ENCODE measurements at regions not wholly inside any gene's neighbourhood (a gene's known extent, or its start where the extent isn't known, plus 50 kb on each side); places are given as distances from the start of the nearest gene placed in this dataset.

GRCh38 chr2:7182525-7182924 is 265.3 kb downstream of the RNF144A start:
- Histone ChIP-seq H3K79me2 (ENCODE audit: control insufficient read depth, insufficient read depth, low read length, poor library complexity) (no peaks in the 10 kb centered on the region), H4K12ac (ENCODE audit: low read depth, low read length) (no peak overlapping the region), H3K27ac (ENCODE audit: low read depth, low read length) (no peak overlapping the region), H2AK5ac (ENCODE audit: low read length) (no peak overlapping the region), H3K4ac (ENCODE audit: low read depth, low read length) (no peak overlapping the region), H3K18ac (ENCODE audit: low read length) (no peak overlapping the region), H3K9me3 (ENCODE audit: insufficient read depth, low read depth, low read length) (no peaks in the 10 kb centered on the region), H2BK120ac (ENCODE audit: insufficient read depth, low read length, poor library complexity) (no peak overlapping the region), H3K4me3 (ENCODE audit: low read depth, low read length) (no peak overlapping the region), H4K8ac (ENCODE audit: low read depth, low read length) (no peak overlapping the region), H3K9ac (ENCODE audit: low read length) (no peak overlapping the region), H3K14ac (ENCODE audit: low read length) (no peak overlapping the region), H4K91ac (ENCODE audit: low read depth, low read length) (no peak overlapping the region), H3K4me1 (ENCODE audit: control insufficient read depth in 1 of 2, insufficient read depth in 2 of 2, low read length in 2 of 2) (peaks cover 4% of the 10 kb centered on the region in 2 experiments), H2AFZ (ENCODE audit: insufficient read depth, low read length, poor library complexity) (no peak overlapping the region), H3K27me3 (ENCODE audit: insufficient read depth, low read length) (no peaks in the 10 kb centered on the region), H2BK12ac (ENCODE audit: low read length) (no peak overlapping the region), H3K4me2 (ENCODE audit: low read length) (no peak overlapping the region), H3K23ac (ENCODE audit: low read length) (no peak overlapping the region), H2BK5ac (ENCODE audit: low read depth, low read length, poor library complexity) (no peak overlapping the region), H3K36me3 (ENCODE audit: control insufficient read depth in 1 of 2, insufficient read depth in 2 of 2, low read length in 2 of 2) (no peaks in the 10 kb centered on the region), H3K79me1 (ENCODE audit: low read length) (no peaks in the 10 kb centered on the region)
- WGBS (ENCODE audit: extremely low coverage, insufficient coverage, insufficient read length) = no CpG with 5 or more reads among the region's 3 CpGs
- DNase-seq = no peak

- Histone ChIP-seq H2AK5ac (ENCODE audit: low read length) (no peak overlapping the region), H3K18ac (ENCODE audit: low read length) (no peak overlapping the region), H3K4me2 (ENCODE audit: low read length) (no peak overlapping the region), H2BK120ac (ENCODE audit: insufficient read depth, low read length, poor library complexity) (no peak overlapping the region), H3K14ac (ENCODE audit: low read length) (no peak overlapping the region), H3K27ac (ENCODE audit: low read depth, low read length) (no peak overlapping the region), H3K79me2 (ENCODE audit: control insufficient read depth, insufficient read depth, low read length, poor library complexity) (no peaks in the 10 kb centered on the region), H3K79me1 (ENCODE audit: low read length) (no peaks in the 10 kb centered on the region), H2BK12ac (ENCODE audit: low read length) (no peak overlapping the region), H3K4me3 (ENCODE audit: low read depth, low read length) (no peak overlapping the region), H4K12ac (ENCODE audit: low read depth, low read length) (no peak overlapping the region), H2BK5ac (ENCODE audit: low read depth, low read length, poor library complexity) (no peak overlapping the region), H3K27me3 (ENCODE audit: insufficient read depth, low read length) (no peaks in the 10 kb centered on the region), H4K8ac (ENCODE audit: low read depth, low read length) (no peak overlapping the region), H3K36me3 (ENCODE audit: control insufficient read depth in 1 of 2, insufficient read depth in 2 of 2, low read length in 2 of 2) (no peaks in the 10 kb centered on the region), H2AFZ (ENCODE audit: insufficient read depth, low read length, poor library complexity) (no peak overlapping the region), H3K4me1 (ENCODE audit: control insufficient read depth in 1 of 2, insufficient read depth in 2 of 2, low read length in 2 of 2) (peaks cover 0 to 10% of the 10 kb centered on the region in 2 experiments), H3K9ac (ENCODE audit: low read length) (no peak overlapping the region), H3K23ac (ENCODE audit: low read length) (no peak overlapping the region), H3K9me3 (ENCODE audit: insufficient read depth, low read depth, low read length) (no peaks in the 10 kb centered on the region), H4K91ac (ENCODE audit: low read depth, low read length) (no peak overlapping the region), H3K4ac (ENCODE audit: low read depth, low read length) (no peak overlapping the region)
- no peak for DNase-seq
- no CpG with 5 or more reads among the region's 8 CpGs for WGBS (ENCODE audit: extremely low coverage, insufficient coverage, insufficient read length)
These were observed 271.9 kb downstream of the RNF144A start for GRCh38 chr2:7189106-7189505.

GRCh38 chr2:7190587-7191324 is 273.5 kb downstream of the RNF144A start:
- H3K9me3 ChIP-seq (ENCODE audit: insufficient read depth, low read depth, low read length) = no peaks in the 10 kb centered on the region
- no peak overlapping the region for H3K9ac ChIP-seq (ENCODE audit: low read length)
- H3K4me3 ChIP-seq (ENCODE audit: low read depth, low read length) = no peak overlapping the region
- H3K27me3 ChIP-seq (ENCODE audit: insufficient read depth, low read length) = no peaks in the 10 kb centered on the region
- H2BK12ac ChIP-seq (ENCODE audit: low read length) = no peak overlapping the region
- no peaks in the 10 kb centered on the region for H3K79me1 ChIP-seq (ENCODE audit: low read length)
- H2BK120ac ChIP-seq (ENCODE audit: insufficient read depth, low read length, poor library complexity) = no peak overlapping the region
- H3K36me3 ChIP-seq (ENCODE audit: control insufficient read depth in 1 of 2, insufficient read depth in 2 of 2, low read length in 2 of 2) = no peaks in the 10 kb centered on the region
- DNase-seq = no peak
- H2AFZ ChIP-seq (ENCODE audit: insufficient read depth, low read length, poor library complexity) = no peak overlapping the region
- no CpG with 5 or more reads among the region's 5 CpGs for WGBS (ENCODE audit: extremely low coverage, insufficient coverage, insufficient read length)
- H2AK5ac ChIP-seq (ENCODE audit: low read length) = no peak overlapping the region
- no peak overlapping the region for H3K27ac ChIP-seq (ENCODE audit: low read depth, low read length)
- H2BK5ac ChIP-seq (ENCODE audit: low read depth, low read length, poor library complexity) = no peak overlapping the region
- no peak overlapping the region for H3K23ac ChIP-seq (ENCODE audit: low read length)
- no peak overlapping the region for H3K4ac ChIP-seq (ENCODE audit: low read depth, low read length)
- no peak overlapping the region for H3K14ac ChIP-seq (ENCODE audit: low read length)
- peaks cover 0 to 10% of the 10 kb centered on the region in 2 experiments for H3K4me1 ChIP-seq (ENCODE audit: control insufficient read depth in 1 of 2, insufficient read depth in 2 of 2, low read length in 2 of 2)
- H4K8ac ChIP-seq (ENCODE audit: low read depth, low read length) = no peak overlapping the region
- no peak overlapping the region for H4K12ac ChIP-seq (ENCODE audit: low read depth, low read length)
- H3K79me2 ChIP-seq (ENCODE audit: control insufficient read depth, insufficient read depth, low read length, poor library complexity) = no peaks in the 10 kb centered on the region
- no peak overlapping the region for H4K91ac ChIP-seq (ENCODE audit: low read depth, low read length)
- no peak overlapping the region for H3K18ac ChIP-seq (ENCODE audit: low read length)
- no peak overlapping the region for H3K4me2 ChIP-seq (ENCODE audit: low read length)

GRCh38 chr2:7191932-7192331 is 274.7 kb downstream of the RNF144A start:
- Histone ChIP-seq H3K9me3 (ENCODE audit: insufficient read depth, low read depth, low read length) (no peaks in the 10 kb centered on the region), H4K12ac (ENCODE audit: low read depth, low read length) (no peak overlapping the region), H3K4ac (ENCODE audit: low read depth, low read length) (no peak overlapping the region), H2BK120ac (ENCODE audit: insufficient read depth, low read length, poor library complexity) (no peak overlapping the region), H4K91ac (ENCODE audit: low read depth, low read length) (no peak overlapping the region), H2AK5ac (ENCODE audit: low read length) (no peak overlapping the region), H3K27ac (ENCODE audit: low read depth, low read length) (no peak overlapping the region), H2BK12ac (ENCODE audit: low read length) (no peak overlapping the region), H2AFZ (ENCODE audit: insufficient read depth, low read length, poor library complexity) (no peak overlapping the region), H3K36me3 (ENCODE audit: control insufficient read depth in 1 of 2, insufficient read depth in 2 of 2, low read length in 2 of 2) (no peaks in the 10 kb centered on the region), H3K27me3 (ENCODE audit: insufficient read depth, low read length) (no peaks in the 10 kb centered on the region), H3K4me1 (ENCODE audit: control insufficient read depth in 1 of 2, insufficient read depth in 2 of 2, low read length in 2 of 2) (peaks cover 0 to 10% of the 10 kb centered on the region in 2 experiments), H3K4me3 (ENCODE audit: low read depth, low read length) (no peak overlapping the region), H3K9ac (ENCODE audit: low read length) (no peak overlapping the region), H3K4me2 (ENCODE audit: low read length) (no peak overlapping the region), H3K79me1 (ENCODE audit: low read length) (no peaks in the 10 kb centered on the region), H4K8ac (ENCODE audit: low read depth, low read length) (no peak overlapping the region), H3K14ac (ENCODE audit: low read length) (no peak overlapping the region), H2BK5ac (ENCODE audit: low read depth, low read length, poor library complexity) (no peak overlapping the region), H3K23ac (ENCODE audit: low read length) (no peak overlapping the region), H3K18ac (ENCODE audit: low read length) (no peak overlapping the region), H3K79me2 (ENCODE audit: control insufficient read depth, insufficient read depth, low read length, poor library complexity) (no peaks in the 10 kb centered on the region)
- WGBS (ENCODE audit: extremely low coverage, insufficient coverage, insufficient read length) = no CpG with 5 or more reads among the region's 4 CpGs
- DNase-seq = no peak

Data from trophoblast cell (in vitro differentiated cells and primary cell).